DOHH2 (cell line): ENCODE measurements at regions not wholly inside any gene's neighbourhood (a gene's known extent, or its start where the extent isn't known, plus 50 kb on each side); places are given as distances from the start of the nearest gene placed in this dataset.

Experiments used
- CTCF ChIP-seq: fragments of 200-600 bp; sonication (generic); IDR thresholded peaks from one replicate; pipeline ENCODE4 v1.5.1; 2014; ENCODE audit warnings: antibody characterized with exemption, mild to moderate bottlenecking, low read depth, low read length; ENCODE audit not compliant: poor library complexity, severe bottlenecking
- EZH2phosphoT487 ChIP-seq: fragments of 200-600 bp; sonication (generic); IDR thresholded peaks from 2 replicates; pipeline ENCODE4 v1.6.1; 2017; ENCODE audit warnings: borderline replicate concordance, mild to moderate bottlenecking, antibody characterized with exemption, low read length, moderate library complexity, mixed read lengths

DNA sequence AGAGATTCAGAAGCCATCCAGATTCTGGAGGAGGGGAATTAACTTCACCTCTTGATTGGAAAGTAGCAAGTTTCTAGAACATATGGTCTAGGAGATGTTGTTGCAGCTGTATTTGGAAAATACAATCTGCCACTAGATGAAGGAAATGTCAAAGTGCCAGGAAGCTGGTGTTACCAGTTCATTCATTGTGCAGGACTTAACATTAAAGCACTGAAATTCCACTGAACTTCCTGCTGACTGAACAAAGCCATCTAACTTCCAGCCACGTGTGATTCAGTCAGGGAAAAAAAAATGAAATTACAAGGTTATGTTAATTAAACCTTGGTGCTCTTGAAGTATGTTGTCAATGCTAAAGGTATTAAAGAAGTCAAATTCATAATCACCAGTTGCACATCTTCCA is 321.5 kb upstream of the SASH1 start:
- TF ChIP-seq CTCF: no peak
- TF ChIP-seq EZH2phosphoT487: no peak
